ENCODE measurements at regions not wholly inside any gene's neighbourhood (a gene's known extent, or its start where the extent isn't known, plus 50 kb on each side); places are given as distances from the start of the nearest gene placed in this dataset.
"Not testable (repeated sequence)": the region's sequence is repeated elsewhere in the genome, so short reads cannot be mapped to it uniquely, and the experiment has no call there.

GRCh38 chr7:65141894-65142293, 135.4 kb upstream of the ERV3-1 start:
- TF ChIP-seq POLR2AphosphoS5, CTCF, POLR2A, EP300 (IDR thresholded peaks at IDR 0.05): not testable (repeated sequence)

Measured in gastroesophageal sphincter (tissue), 3 donors.